ENCODE measurements at regions not wholly inside any gene's neighbourhood (a gene's known extent, or its start where the extent isn't known, plus 50 kb on each side); places are given as distances from the start of the nearest gene placed in this dataset.
A peak's percentile ranks its signal among the peaks of the same experiment; 100 is the strongest.

DNA sequence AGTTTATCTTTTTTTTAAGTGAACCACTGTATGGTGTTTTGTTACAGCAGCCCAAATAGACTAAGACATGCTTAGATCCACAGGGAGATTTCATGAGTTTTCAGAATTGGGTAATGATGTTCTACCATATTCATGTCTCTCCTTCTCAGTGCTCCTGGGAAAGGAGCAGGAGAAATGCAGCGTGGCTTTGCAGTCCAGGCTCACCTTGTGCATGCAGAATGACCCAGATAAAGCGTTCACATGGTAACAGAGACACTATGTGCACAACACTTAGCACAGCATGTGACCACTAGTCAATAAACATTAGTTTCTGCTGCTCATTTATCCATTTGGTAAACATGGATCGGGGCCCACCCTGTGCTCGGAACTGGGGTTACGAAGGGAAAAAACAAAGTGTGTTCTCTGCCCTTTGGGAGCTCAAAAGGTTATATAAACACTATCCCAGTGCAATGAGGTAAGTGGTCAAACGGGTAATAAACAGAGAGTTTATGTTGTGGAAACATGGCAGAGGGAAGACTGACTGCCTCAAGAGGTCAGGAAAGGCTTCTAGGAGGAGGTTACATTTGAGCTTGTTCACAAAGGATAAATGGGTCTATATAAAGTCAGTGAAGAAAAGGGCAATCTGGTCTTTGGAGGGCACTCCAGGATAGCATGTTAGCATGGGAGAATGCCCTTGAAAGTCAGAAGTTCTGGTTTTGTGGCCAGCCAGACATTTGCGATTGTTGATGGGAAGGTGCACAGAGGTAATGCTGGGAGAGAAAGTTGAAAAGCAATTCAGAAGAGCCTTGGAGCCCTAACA lies 299.2 kb downstream of the TDRD15 start:
- Histone ChIP-seq H3K27me3 (ENCODE audit: control insufficient read depth in 2 of 2, insufficient read depth in 2 of 2, low read length in 2 of 2) (no peaks in the 10 kb centered on the region), H3K27ac (ENCODE audit: low read depth in 2 of 2, low read length in 2 of 2) (no peak overlapping the region), H3K9me3 (ENCODE audit: control insufficient read depth in 2 of 2, low read length in 2 of 2) (no peaks in the 10 kb centered on the region), H3K4me1 (ENCODE audit: control insufficient read depth in 2 of 2, insufficient read depth in 2 of 2, low read length in 2 of 2) (no peaks in the 10 kb centered on the region), H3K36me3 (ENCODE audit: control insufficient read depth in 2 of 2, insufficient read depth in 2 of 2, low read length in 2 of 2) (no peaks in the 10 kb centered on the region), H3K9ac (ENCODE audit: low read depth in 1 of 2, low read length in 2 of 2) (no peak overlapping the region), H3K4me3 (ENCODE audit: low read length in 2 of 2) (no peak overlapping the region)

DNA sequence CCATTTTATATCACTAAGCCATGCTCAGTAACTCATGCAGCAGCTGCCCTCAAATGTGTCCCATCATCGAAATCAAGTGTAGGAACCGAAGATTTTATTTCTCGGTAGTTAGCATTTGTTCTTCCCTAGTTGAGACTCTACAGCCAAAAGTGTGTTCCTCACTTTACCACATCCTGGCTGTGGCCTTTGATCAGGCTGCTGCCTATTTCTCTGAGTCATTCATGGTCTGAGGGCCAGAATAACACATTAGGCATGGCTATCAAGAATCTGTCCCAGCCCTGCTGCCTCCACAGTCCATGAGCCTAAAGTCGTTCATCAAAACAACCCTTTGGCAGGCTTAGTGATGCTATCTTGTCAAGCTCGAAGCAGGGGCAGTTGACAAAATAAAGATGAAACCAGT lies 300.1 kb downstream of the TDRD15 start:
- H3K9me3 ChIP-seq (ENCODE audit: control insufficient read depth in 2 of 2, low read length in 2 of 2): no peaks in the 10 kb centered on the region
- H3K4me3 ChIP-seq (ENCODE audit: low read length in 2 of 2): no peak overlapping the region
- H3K27me3 ChIP-seq (ENCODE audit: control insufficient read depth in 2 of 2, insufficient read depth in 2 of 2, low read length in 2 of 2): no peaks in the 10 kb centered on the region
- H3K36me3 ChIP-seq (ENCODE audit: control insufficient read depth in 2 of 2, insufficient read depth in 2 of 2, low read length in 2 of 2): no peaks in the 10 kb centered on the region
- no peak overlapping the region for H3K9ac ChIP-seq (ENCODE audit: low read depth in 1 of 2, low read length in 2 of 2)
- no peaks in the 10 kb centered on the region for H3K4me1 ChIP-seq (ENCODE audit: control insufficient read depth in 2 of 2, insufficient read depth in 2 of 2, low read length in 2 of 2)
- peak overlapping the region in 1 of 2 donors; percentile 41 for H3K27ac ChIP-seq (ENCODE audit: low read depth in 2 of 2, low read length in 2 of 2)

DNA sequence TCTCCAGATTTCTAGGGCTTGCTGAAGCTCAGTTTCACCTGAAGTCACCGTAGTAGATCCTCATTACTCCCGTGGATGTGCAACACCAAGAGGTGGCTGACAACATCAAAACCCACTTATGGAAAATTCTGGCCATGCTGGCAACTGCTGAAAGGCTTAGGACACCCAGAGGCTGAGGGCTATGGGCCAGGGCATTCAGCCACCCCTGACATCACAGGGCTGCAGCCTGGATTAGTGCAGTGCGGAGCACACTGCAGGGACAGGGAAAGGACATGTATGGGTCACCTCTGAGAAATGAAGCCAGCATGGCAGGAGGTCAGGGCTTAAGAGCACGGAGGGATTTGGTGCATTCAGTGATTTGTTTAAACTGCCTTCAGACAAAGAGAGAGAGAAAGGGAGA lies 300.6 kb downstream of the TDRD15 start:
- no peak overlapping the region for H3K9ac ChIP-seq (ENCODE audit: low read depth in 1 of 2, low read length in 2 of 2)
- H3K36me3 ChIP-seq (ENCODE audit: control insufficient read depth in 2 of 2, insufficient read depth in 2 of 2, low read length in 2 of 2): no peaks in the 10 kb centered on the region
- H3K4me3 ChIP-seq (ENCODE audit: low read length in 2 of 2): no peak overlapping the region
- no peaks in the 10 kb centered on the region for H3K9me3 ChIP-seq (ENCODE audit: control insufficient read depth in 2 of 2, low read length in 2 of 2)
- no peaks in the 10 kb centered on the region for H3K4me1 ChIP-seq (ENCODE audit: control insufficient read depth in 2 of 2, insufficient read depth in 2 of 2, low read length in 2 of 2)
- H3K27me3 ChIP-seq (ENCODE audit: control insufficient read depth in 2 of 2, insufficient read depth in 2 of 2, low read length in 2 of 2): no peaks in the 10 kb centered on the region
- H3K27ac ChIP-seq (ENCODE audit: low read depth in 2 of 2, low read length in 2 of 2): no peak overlapping the region

DNA sequence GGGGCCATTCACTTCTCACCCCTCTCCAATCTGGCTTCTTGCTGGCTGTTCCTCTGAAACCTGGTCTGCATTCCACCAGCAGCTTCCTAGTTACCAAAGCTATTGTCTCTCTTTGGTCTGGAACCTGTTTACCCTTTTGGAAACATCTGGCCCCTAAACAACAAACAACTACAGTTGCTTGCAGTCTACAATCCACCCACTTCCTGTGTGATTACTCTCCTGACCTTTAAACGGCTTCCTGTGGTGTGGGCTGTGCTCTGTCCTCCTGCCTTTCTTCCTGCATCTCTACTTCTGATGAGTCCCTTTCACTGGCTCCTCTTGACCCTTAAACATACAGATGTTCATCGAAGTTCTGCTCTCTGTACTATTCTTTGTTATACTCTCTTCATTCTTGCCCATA lies 303.8 kb downstream of the TDRD15 start:
- H3K9ac ChIP-seq (ENCODE audit: low read depth in 1 of 2, low read length in 2 of 2): no peak overlapping the region
- H3K4me3 ChIP-seq (ENCODE audit: low read length in 2 of 2): no peak overlapping the region
- H3K9me3 ChIP-seq (ENCODE audit: control insufficient read depth in 2 of 2, low read length in 2 of 2): no peaks in the 10 kb centered on the region
- no peaks in the 10 kb centered on the region for H3K36me3 ChIP-seq (ENCODE audit: control insufficient read depth in 2 of 2, insufficient read depth in 2 of 2, low read length in 2 of 2)
- no peaks in the 10 kb centered on the region for H3K4me1 ChIP-seq (ENCODE audit: control insufficient read depth in 2 of 2, insufficient read depth in 2 of 2, low read length in 2 of 2)
- H3K27me3 ChIP-seq (ENCODE audit: control insufficient read depth in 2 of 2, insufficient read depth in 2 of 2, low read length in 2 of 2): no peaks in the 10 kb centered on the region
- H3K27ac ChIP-seq (ENCODE audit: low read depth in 2 of 2, low read length in 2 of 2): no peak overlapping the region

DNA sequence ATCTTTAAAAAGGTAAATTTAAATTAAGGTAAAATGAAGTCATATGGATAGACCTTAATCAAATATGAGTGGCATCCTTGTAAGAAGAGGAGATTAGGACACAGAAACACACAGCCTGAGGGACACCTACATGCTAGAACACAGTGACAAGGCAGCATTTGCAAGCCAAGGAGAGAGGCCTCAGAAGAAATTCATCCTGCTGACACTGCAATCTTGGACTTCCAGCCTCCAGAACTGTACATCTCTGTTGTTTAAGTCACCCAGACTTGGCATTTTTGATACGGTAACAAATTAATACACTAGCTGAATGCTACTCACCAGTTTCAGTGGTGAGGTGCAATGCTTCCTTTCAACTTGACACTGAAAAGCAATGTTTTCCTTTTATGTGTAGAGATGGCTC lies 305.0 kb downstream of the TDRD15 start:
- no peaks in the 10 kb centered on the region for H3K27me3 ChIP-seq (ENCODE audit: control insufficient read depth in 2 of 2, insufficient read depth in 2 of 2, low read length in 2 of 2)
- H3K9me3 ChIP-seq (ENCODE audit: control insufficient read depth in 2 of 2, low read length in 2 of 2): no peaks in the 10 kb centered on the region
- no peak overlapping the region for H3K9ac ChIP-seq (ENCODE audit: low read depth in 1 of 2, low read length in 2 of 2)
- H3K4me1 ChIP-seq (ENCODE audit: control insufficient read depth in 2 of 2, insufficient read depth in 2 of 2, low read length in 2 of 2): no peaks in the 10 kb centered on the region
- no peak overlapping the region for H3K4me3 ChIP-seq (ENCODE audit: low read length in 2 of 2)
- H3K36me3 ChIP-seq (ENCODE audit: control insufficient read depth in 2 of 2, insufficient read depth in 2 of 2, low read length in 2 of 2): no peaks in the 10 kb centered on the region
- H3K27ac ChIP-seq (ENCODE audit: low read depth in 2 of 2, low read length in 2 of 2): no peak overlapping the region

GRCh38 chr2:21429747-21430146 lies 306.0 kb downstream of the TDRD15 start:
- Histone ChIP-seq H3K36me3 (ENCODE audit: control insufficient read depth in 2 of 2, insufficient read depth in 2 of 2, low read length in 2 of 2) (no peaks in the 10 kb centered on the region), H3K4me3 (ENCODE audit: low read length in 2 of 2) (no peak overlapping the region), H3K9me3 (ENCODE audit: control insufficient read depth in 2 of 2, low read length in 2 of 2) (no peaks in the 10 kb centered on the region), H3K27me3 (ENCODE audit: control insufficient read depth in 2 of 2, insufficient read depth in 2 of 2, low read length in 2 of 2) (no peaks in the 10 kb centered on the region), H3K27ac (ENCODE audit: low read depth in 2 of 2, low read length in 2 of 2) (no peak overlapping the region), H3K4me1 (ENCODE audit: control insufficient read depth in 2 of 2, insufficient read depth in 2 of 2, low read length in 2 of 2) (no peaks in the 10 kb centered on the region), H3K9ac (ENCODE audit: low read depth in 1 of 2, low read length in 2 of 2) (no peak overlapping the region)

- Histone ChIP-seq H3K9ac (ENCODE audit: low read depth in 1 of 2, low read length in 2 of 2) (no peak overlapping the region), H3K4me3 (ENCODE audit: low read length in 2 of 2) (no peak overlapping the region), H3K27me3 (ENCODE audit: control insufficient read depth in 2 of 2, insufficient read depth in 2 of 2, low read length in 2 of 2) (no peaks in the 10 kb centered on the region), H3K36me3 (ENCODE audit: control insufficient read depth in 2 of 2, insufficient read depth in 2 of 2, low read length in 2 of 2) (no peaks in the 10 kb centered on the region), H3K9me3 (ENCODE audit: control insufficient read depth in 2 of 2, low read length in 2 of 2) (no peaks in the 10 kb centered on the region), H3K27ac (ENCODE audit: low read depth in 2 of 2, low read length in 2 of 2) (no peak overlapping the region), H3K4me1 (ENCODE audit: control insufficient read depth in 2 of 2, insufficient read depth in 2 of 2, low read length in 2 of 2) (no peaks in the 10 kb centered on the region)
Measured at GRCh38 chr2:21431078-21431477, 307.3 kb downstream of the TDRD15 start.

DNA sequence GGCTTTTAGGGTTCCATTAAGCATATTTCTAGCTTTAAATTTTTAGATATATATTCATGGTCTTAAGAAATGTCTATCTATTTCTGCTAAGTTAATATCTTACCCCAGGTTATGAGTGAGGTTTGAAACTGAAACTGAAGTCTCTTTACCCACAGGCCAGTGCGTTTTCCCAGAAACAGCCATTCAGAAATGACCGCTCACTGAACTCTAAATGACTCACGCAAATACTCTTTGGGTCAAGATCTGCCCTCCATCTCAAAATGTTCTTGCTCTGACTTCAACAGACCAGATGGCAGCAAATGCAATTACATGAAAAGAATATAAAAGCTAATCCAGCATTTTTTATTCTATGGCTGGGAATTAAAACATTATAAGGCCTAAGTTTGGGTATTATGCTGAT lies 315.2 kb downstream of the TDRD15 start:
- no peaks in the 10 kb centered on the region for H3K9me3 ChIP-seq (ENCODE audit: control insufficient read depth in 2 of 2, low read length in 2 of 2)
- H3K4me3 ChIP-seq (ENCODE audit: low read length in 2 of 2): no peak overlapping the region
- H3K27me3 ChIP-seq (ENCODE audit: control insufficient read depth in 2 of 2, insufficient read depth in 2 of 2, low read length in 2 of 2): no peaks in the 10 kb centered on the region
- H3K9ac ChIP-seq (ENCODE audit: low read depth in 1 of 2, low read length in 2 of 2): no peak overlapping the region
- H3K36me3 ChIP-seq (ENCODE audit: control insufficient read depth in 2 of 2, insufficient read depth in 2 of 2, low read length in 2 of 2): no peaks in the 10 kb centered on the region
- no peaks in the 10 kb centered on the region for H3K4me1 ChIP-seq (ENCODE audit: control insufficient read depth in 2 of 2, insufficient read depth in 2 of 2, low read length in 2 of 2)
- no peak overlapping the region for H3K27ac ChIP-seq (ENCODE audit: low read depth in 2 of 2, low read length in 2 of 2)

DNA sequence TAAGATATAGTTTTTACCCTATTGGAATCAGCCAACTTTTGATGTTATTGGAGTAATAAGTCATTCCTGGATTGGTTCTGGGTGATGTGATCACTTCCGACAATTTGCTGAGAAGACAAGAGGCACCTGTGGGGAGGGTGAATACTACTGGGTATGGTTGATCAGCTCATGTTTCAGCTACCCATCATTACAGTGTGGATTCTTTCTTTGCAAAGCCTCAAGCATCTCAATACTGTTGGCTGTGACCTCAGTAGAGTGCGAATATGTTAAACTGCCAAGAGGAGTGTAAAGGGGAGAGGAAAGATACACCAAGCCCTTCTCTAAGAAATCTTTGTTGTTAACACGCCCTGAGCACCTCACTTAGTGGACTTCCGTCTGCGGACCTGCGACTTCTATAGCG lies 317.7 kb downstream of the TDRD15 start:
- Histone ChIP-seq H3K4me3 (ENCODE audit: low read length in 2 of 2) (no peak overlapping the region), H3K27me3 (ENCODE audit: control insufficient read depth in 2 of 2, insufficient read depth in 2 of 2, low read length in 2 of 2) (no peaks in the 10 kb centered on the region), H3K4me1 (ENCODE audit: control insufficient read depth in 2 of 2, insufficient read depth in 2 of 2, low read length in 2 of 2) (no peaks in the 10 kb centered on the region), H3K36me3 (ENCODE audit: control insufficient read depth in 2 of 2, insufficient read depth in 2 of 2, low read length in 2 of 2) (no peaks in the 10 kb centered on the region), H3K27ac (ENCODE audit: low read depth in 2 of 2, low read length in 2 of 2) (no peak overlapping the region), H3K9ac (ENCODE audit: low read depth in 1 of 2, low read length in 2 of 2) (no peak overlapping the region), H3K9me3 (ENCODE audit: control insufficient read depth in 2 of 2, low read length in 2 of 2) (no peaks in the 10 kb centered on the region)

- no peaks in the 10 kb centered on the region for H3K4me1 ChIP-seq (ENCODE audit: control insufficient read depth in 2 of 2, insufficient read depth in 2 of 2, low read length in 2 of 2)
- no peak overlapping the region for H3K27ac ChIP-seq (ENCODE audit: low read depth in 2 of 2, low read length in 2 of 2)
- H3K9me3 ChIP-seq (ENCODE audit: control insufficient read depth in 2 of 2, low read length in 2 of 2): no peaks in the 10 kb centered on the region
- no peak overlapping the region for H3K4me3 ChIP-seq (ENCODE audit: low read length in 2 of 2)
- no peaks in the 10 kb centered on the region for H3K36me3 ChIP-seq (ENCODE audit: control insufficient read depth in 2 of 2, insufficient read depth in 2 of 2, low read length in 2 of 2)
- no peak overlapping the region for H3K9ac ChIP-seq (ENCODE audit: low read depth in 1 of 2, low read length in 2 of 2)
- H3K27me3 ChIP-seq (ENCODE audit: control insufficient read depth in 2 of 2, insufficient read depth in 2 of 2, low read length in 2 of 2): no peaks in the 10 kb centered on the region
Measured at GRCh38 chr2:21443494-21444105, 319.8 kb downstream of the TDRD15 start.

Measured in mucosa of rectum (tissue), 2 donors.